ENCODE measurements at regions not wholly inside any gene's neighbourhood (a gene's known extent, or its start where the extent isn't known, plus 50 kb on each side); places are given as distances from the start of the nearest gene placed in this dataset.
"Not testable (repeated sequence)": the region's sequence is repeated elsewhere in the genome, so short reads cannot be mapped to it uniquely, and the experiment has no call there.

GRCh38 chrX:87941841-87942240, 424.2 kb downstream of the KLHL4 start:
- no peak for DNase-seq (ENCODE audit: low spot score)

GRCh38 chrX:87961471-87961870, 443.9 kb downstream of the KLHL4 start:
- no peak for DNase-seq (ENCODE audit: low spot score)

GRCh38 chrX:87968118-87968517, 450.5 kb downstream of the KLHL4 start:
- DNase-seq (ENCODE audit: low spot score), result no peak

GRCh38 chrX:87972121-87972520, 454.5 kb downstream of the KLHL4 start:
- DNase-seq (ENCODE audit: low spot score), result not testable (repeated sequence)

GRCh38 chrX:87975365-87975764, 457.8 kb downstream of the KLHL4 start:
- DNase-seq (ENCODE audit: low spot score), result no peak

- DNase-seq (ENCODE audit: low spot score), result not testable (repeated sequence)
Measured at GRCh38 chrX:88007873-88008272, 490.3 kb downstream of the KLHL4 start.

GRCh38 chrX:88024022-88024421, 506.4 kb downstream of the KLHL4 start:
- DNase-seq (ENCODE audit: low spot score), result no peak

GRCh38 chrX:88072339-88073030, 554.9 kb downstream of the KLHL4 start:
- no peak for DNase-seq (ENCODE audit: low spot score)

- DNase-seq (ENCODE audit: low spot score), result no peak
Measured at GRCh38 chrX:88101968-88102367, 584.4 kb downstream of the KLHL4 start.

GRCh38 chrX:88135735-88136134, 611.3 kb upstream of the CPXCR1 start:
- peak; percentile 10 for DNase-seq (ENCODE audit: low spot score)

GRCh38 chrX:88136328-88136727, 610.7 kb upstream of the CPXCR1 start:
- DNase-seq (ENCODE audit: low spot score), result no peak

- no peak for DNase-seq (ENCODE audit: low spot score)
Measured at GRCh38 chrX:88146577-88146976, 600.4 kb upstream of the CPXCR1 start.

GRCh38 chrX:88170553-88170952, 576.5 kb upstream of the CPXCR1 start:
- no peak for DNase-seq (ENCODE audit: low spot score)

GRCh38 chrX:88173932-88174440, 573.0 kb upstream of the CPXCR1 start:
- not testable (repeated sequence) for DNase-seq (ENCODE audit: low spot score)

GRCh38 chrX:88202149-88202548, 544.9 kb upstream of the CPXCR1 start:
- DNase-seq (ENCODE audit: low spot score), result peak; percentile 3

GRCh38 chrX:88244066-88244465, 503.0 kb upstream of the CPXCR1 start:
- DNase-seq (ENCODE audit: low spot score), result no peak

- no peak for DNase-seq (ENCODE audit: low spot score)
Measured at GRCh38 chrX:88284844-88285243, 462.2 kb upstream of the CPXCR1 start.

- not testable (repeated sequence) for DNase-seq (ENCODE audit: low spot score)
Measured at GRCh38 chrX:88313972-88314371, 433.1 kb upstream of the CPXCR1 start.

GRCh38 chrX:88325634-88326033, 421.4 kb upstream of the CPXCR1 start:
- no peak for DNase-seq (ENCODE audit: low spot score)

- no peak for DNase-seq (ENCODE audit: low spot score)
Measured at GRCh38 chrX:88355252-88355651, 391.8 kb upstream of the CPXCR1 start.

GRCh38 chrX:88366314-88366713, 380.7 kb upstream of the CPXCR1 start:
- no peak for DNase-seq (ENCODE audit: low spot score)

- DNase-seq (ENCODE audit: low spot score), result no peak
Measured at GRCh38 chrX:88378406-88378805, 368.6 kb upstream of the CPXCR1 start.

GRCh38 chrX:88397551-88397950, 349.5 kb upstream of the CPXCR1 start:
- peak; percentile 1 for DNase-seq (ENCODE audit: low spot score)

GRCh38 chrX:88416002-88416401, 331.0 kb upstream of the CPXCR1 start:
- no peak for DNase-seq (ENCODE audit: low spot score)

Data from NAMALWA (cell line).